IPS-NIHi11 (cell line): ENCODE measurements at regions not wholly inside any gene's neighbourhood (a gene's known extent, or its start where the extent isn't known, plus 50 kb on each side); places are given as distances from the start of the nearest gene placed in this dataset.

Experiments used
- DNase-seq: peaks from one replicate; pipeline ENCODE4 v3.0.0; 2012; ENCODE audit warnings: mixed read lengths, low spot score

DNA sequence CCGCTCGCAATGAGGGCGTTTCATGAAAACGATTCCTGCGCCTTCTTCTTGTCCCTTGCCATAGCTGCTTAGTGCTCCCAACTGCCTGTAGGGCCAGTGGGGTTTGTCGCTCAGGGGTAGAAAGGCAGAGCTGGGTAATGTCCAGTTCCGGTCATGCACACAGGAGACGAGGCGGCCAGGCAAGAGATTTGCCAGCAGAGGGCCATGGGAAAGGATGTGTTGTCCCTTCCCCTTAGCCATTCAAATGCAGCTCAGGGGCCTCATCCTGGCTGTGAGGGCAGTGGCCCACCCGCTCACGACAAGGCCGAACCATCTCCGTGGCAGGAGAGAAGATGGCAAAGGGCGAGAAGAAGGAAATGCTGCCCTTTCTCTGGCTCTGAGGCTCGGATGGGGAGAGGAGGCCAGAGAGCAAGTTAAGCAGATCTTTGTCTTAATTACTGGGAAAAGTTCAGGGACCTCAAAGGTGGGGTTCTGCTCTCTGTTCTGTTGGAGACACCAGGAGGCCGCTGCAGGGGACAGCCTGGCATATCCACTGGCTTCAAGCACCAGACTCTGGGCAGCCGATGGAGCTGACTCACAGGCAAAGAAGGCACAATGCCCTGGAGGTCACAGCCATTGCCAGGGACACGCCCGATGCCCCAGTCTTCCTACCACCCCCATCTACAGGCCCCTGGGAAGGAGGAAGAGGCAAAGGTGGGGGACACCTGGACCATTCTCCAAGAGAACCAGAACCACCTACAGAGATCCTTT, 534.8 kb upstream of the MGMT start:
- DNase-seq: no peak

DNA sequence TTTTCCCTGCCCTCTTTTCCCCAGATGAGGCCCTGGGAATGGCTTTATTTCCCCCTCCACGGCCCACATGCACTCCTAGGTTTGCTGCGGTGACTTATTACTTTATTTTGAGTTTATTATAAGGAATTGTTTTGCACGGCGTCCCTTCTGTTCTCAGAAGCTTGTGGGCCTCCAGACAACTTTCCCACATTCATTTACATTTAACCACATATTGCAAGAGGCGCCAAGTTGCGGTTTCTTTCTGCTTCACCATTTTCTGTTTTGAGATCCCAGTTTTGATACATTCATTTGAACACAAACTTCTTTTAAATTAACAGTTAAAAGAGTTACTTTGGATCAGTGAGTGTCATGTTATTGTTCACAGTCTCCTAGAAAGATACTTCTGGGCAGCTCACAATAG, 532.5 kb upstream of the MGMT start:
- DNase-seq: no peak

DNA sequence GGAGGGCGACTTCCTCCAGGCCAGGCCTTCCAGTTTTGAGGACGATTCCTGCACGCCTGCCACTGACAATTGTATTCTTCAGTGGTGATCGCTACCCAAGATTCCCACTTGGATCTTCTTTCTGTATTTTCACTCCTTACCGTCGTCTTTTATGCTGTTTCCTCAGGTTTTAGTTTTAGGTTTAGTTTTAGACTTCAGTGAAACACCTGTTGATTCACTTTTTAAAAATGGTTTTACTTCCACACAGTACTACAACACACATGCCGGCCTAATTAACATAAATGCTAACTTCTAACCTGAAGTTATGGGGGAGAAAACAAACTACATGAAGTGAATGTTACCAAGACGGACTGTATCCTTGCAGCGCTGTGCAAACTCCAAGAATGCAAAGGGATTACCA, 530.6 kb upstream of the MGMT start:
- DNase-seq: no peak

DNA sequence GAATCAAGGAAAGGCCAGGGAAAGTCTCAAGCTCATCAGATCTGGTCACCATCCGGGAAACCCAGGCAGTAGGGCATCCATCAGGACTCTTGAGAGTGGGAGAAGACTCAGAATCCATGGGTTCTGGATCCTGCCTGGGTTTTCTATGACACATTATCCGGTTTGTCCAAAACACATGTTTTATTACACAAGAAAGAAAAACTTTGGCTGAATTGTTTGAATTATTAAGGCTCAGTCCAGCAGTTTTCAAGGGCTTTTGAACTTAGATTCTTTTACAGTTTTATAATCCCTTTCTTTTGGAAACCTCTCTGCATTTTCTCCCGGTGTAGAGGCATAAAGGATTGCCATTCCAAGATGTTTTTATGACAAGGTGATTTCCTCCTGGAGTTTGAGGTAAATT, 528.5 kb upstream of the MGMT start:
- no peak for DNase-seq

DNA sequence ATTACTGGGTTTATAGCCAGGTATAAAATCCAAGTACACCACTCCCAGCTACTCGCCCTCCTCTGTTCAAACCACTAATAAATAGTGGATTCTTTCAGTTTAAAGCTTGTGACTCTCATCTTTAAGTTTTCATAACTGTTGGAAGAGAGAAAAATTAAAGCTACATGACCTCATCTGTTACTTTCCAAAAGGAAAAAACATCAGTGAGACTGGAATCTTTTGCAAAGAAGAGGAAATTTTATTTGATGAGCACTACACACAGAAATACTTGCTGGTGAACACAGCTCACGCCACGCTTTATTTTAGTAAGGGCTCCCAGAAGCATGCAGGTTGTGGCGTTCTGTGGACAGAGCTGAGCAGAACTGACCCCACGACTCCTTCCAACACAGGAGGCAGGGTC, 527.0 kb upstream of the MGMT start:
- no peak for DNase-seq

DNA sequence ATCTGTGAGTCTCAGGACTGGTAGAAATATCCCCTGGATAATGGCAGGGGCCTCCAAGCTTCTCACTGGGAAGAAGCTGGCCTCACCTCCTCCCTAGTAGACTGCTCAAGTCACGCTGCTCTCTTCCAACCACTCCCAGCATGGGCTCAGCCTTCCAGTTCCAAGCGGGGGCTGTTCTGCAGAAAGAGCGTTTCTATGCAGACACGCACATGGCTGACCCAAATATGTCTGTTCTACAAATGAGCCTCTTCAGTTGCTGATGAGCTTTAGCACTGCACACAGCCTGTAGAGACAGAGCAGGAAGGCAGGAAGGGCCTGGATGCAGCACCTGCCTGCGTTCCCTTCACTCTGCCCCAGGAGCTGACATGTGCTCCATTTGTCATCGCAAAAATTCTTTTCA, 523.9 kb upstream of the MGMT start:
- no peak for DNase-seq

DNA sequence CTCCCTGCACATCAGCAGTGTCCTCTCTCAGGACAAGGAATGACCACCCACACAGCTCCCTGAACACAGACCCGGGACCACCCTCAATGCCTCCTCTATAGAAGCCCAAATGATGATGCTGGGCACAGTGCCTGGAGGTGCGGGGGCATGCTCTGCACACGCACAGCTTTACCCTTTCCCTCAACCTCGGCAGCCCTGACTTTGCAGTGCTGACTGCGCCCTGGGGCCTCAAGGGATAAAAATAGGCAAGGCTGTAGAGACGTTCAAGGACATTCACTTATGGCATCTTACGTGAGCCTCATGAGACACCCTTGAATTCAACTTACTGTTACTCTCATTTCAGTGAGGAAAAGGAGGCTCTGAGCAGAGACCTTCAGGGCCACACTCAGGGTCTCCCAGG, 521.6 kb upstream of the MGMT start:
- no peak for DNase-seq

DNA sequence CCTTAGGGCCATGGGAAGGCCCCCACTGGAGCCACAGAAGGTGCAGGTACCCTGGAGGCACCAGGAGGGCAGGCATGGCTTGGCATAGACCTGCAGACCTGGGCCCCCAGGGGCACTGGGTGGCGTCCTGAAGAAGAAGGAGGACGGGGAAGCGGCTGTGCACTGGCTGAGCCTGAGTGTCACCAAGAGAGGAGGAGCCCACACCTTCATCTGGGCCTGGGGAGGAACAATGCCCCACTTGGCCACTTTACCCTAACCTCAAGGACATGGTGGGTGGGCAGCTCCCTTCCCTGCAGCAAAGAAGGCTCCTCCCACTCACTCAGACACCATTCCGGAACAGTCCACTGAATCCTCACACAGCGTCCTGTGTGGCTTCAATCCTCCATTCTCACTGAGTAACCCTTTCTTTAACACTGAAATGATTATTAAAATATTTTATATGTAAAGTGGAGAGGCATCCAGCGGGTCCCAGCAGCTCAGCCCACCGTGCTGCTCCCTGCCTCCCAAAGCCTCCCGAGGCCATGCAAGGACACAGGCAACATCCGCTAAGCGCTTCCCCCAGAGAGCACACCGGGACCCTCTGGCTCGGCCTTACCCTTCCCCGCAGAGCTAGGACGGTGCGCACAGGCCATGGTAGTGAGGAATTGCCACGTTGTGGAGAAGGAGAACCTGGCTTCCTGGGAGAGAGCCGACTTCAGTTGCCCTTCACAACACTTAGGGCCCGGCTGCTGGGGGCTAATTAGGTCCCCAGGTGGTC, 516.7 kb upstream of the MGMT start:
- no peak for DNase-seq

DNA sequence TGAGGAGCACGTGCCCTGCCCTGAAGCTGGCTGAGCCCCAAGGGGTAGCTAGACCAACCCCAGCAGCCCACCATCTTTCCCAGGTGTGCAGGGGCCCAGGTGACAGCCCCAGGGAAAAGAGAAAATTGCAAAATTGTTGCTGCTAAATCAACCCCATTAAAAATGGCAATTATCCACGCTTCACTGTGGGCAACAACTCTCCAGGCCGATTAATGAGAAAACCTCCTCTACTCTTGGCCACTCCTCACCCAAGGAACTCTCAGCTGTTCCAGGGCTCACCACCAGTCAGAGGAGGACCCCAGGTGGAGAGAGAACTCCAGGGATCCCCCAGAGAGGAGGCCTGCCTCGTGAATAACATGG, 516.1 kb upstream of the MGMT start:
- DNase-seq: no peak

DNA sequence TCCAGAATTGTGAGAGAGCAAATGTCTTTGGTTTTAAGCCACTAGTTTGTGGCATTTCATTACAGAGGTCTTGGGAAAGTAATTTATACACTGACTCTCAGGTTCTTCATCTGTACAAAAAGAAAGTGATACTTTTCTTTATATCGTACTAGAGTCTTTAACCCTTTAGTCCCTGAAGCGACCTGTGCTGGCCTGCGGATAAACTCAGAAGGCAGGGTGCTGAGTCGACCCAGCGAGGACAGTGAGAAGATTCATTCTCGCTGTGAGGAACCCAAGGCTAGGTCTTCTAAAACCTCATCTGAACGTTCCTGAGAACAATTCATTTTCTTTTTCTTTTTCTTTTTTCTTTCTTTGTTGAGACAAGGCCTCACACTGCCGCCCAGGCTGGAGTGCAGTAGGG, 514.2 kb upstream of the MGMT start:
- no peak for DNase-seq

DNA sequence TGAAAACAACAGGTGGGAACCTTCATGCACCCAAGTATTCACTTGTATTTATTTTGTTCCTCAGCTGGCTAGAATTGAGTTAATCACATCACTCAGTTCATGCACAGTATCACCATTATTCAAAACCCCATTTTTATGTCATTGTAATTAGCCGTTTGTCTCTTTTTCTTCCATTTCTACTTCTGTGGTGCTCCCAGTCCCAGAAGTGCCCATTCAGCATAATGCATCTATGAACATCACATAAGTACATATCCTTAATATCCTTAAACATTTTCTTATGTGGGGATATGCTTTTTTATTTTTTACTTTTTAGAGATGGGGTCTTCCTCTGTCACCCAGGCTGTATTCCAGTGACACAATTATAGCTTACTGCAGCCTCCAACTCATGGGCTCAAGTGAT, 510.9 kb upstream of the MGMT start:
- no peak for DNase-seq

DNA sequence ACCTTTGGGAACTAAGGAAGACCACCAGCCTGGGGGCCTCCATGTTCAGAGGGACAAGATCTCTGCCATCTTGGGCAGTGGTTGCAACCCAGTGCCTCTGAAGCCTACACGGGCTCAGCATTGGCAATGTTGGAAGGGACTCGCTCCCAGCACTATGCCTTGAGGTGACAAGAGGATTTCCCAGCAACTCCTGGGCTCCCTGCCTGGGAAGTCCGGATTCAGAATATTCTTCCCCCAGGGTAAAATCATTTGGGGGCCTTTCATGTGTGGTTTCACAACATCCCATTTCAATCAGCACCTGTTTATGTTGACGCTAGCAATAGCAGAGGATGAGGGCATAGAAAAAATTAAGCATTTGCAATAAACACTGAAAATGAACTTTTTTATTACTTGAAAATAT, 509.8 kb upstream of the MGMT start:
- no peak for DNase-seq

DNA sequence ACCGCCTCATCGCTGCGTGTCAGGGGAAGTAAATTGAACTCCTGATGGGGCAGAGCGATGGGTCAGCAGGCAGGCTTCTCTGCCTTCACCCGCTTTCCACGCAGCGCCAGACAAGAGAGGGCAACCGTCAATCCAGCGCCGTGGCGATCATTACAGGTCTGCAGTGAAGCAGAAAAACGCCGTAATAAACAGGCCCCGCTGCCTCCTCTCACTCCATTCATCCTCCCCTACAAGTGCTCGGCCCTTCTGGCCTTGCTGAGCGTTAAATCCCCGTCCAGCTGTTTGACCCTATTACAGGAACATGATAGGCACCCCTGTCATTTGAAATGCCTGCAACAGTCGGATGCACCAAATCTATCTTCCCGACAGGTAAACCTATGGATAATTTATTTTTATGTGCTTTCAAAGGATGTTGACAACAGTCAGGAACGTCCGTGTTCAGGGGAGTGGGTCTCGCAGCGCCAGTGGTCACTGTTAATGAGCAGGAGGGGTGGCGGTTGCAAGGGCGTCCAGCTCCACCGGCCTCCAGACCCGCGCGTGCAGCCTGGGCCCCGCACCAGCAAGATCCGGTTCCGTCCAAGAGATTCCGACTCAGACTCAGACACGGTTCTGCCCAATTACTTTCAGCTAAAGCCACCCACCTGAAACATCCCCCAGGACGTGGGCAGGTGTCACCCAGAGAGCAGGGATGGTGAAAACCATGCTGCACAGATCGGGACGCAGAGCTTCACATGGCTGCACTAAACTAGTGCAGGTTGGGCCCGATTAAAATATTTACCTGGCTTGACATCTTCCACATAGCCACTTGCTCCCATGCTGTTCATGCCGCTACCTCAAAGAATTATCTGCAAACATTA, 508.0 kb upstream of the MGMT start:
- no peak for DNase-seq

DNA sequence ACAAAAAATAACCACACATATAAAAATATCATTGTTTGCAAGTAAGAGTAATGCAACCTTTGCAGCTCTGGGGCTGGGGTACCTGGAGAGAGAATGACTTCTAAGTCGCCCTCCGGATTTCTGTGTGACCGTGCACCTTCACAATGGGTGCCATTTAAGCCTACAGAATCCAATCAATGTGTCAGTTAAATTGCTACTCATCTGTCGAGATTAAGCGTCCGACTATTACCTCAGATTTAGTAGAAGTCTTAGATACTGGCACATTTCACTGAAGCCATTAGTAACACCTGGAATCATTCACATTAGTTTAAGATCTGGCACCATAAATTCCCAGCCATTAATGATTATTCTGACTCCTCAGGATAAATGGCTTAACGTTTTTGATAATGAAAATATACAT, 507.3 kb upstream of the MGMT start:
- DNase-seq: no peak

DNA sequence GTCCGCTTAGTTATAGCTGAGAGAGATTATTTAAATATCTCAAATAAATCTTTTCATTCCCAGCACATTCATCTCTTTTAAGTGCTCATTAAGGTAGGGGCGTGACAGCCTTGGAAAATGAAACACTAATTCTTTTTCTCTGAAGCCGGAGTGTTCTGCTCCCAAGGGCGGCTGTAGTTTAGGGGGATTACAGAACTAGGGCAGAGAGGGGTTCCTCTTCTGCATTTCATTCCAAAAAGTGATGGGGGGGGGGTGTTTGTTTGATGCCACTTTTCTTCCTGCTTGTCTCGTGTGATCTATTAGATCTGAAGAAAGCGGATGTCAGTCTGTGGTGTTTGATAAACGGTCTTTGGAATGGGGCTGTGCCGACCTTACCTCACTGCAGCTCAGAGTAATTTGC, 506.5 kb upstream of the MGMT start:
- DNase-seq: no peak

DNA sequence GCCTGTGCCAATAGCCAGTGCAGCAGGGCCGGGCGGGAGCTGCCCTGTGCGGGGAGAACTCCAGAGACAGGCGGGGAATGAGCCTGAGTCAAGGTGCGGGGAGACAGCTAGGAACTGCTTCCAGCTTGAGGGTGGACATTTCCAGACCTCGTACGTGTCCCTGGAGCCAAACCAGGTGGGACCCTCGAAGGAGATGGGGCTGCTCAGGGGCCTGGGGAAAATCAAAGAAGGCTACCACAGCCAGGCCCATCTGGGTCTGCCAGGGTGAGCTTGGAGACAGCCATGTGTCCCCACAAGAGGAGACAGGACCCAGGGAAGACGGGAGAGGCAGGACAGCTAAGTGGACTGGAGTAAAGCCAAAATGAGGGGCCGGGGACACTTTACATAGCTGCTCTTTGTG, 504.9 kb upstream of the MGMT start:
- no peak for DNase-seq

DNA sequence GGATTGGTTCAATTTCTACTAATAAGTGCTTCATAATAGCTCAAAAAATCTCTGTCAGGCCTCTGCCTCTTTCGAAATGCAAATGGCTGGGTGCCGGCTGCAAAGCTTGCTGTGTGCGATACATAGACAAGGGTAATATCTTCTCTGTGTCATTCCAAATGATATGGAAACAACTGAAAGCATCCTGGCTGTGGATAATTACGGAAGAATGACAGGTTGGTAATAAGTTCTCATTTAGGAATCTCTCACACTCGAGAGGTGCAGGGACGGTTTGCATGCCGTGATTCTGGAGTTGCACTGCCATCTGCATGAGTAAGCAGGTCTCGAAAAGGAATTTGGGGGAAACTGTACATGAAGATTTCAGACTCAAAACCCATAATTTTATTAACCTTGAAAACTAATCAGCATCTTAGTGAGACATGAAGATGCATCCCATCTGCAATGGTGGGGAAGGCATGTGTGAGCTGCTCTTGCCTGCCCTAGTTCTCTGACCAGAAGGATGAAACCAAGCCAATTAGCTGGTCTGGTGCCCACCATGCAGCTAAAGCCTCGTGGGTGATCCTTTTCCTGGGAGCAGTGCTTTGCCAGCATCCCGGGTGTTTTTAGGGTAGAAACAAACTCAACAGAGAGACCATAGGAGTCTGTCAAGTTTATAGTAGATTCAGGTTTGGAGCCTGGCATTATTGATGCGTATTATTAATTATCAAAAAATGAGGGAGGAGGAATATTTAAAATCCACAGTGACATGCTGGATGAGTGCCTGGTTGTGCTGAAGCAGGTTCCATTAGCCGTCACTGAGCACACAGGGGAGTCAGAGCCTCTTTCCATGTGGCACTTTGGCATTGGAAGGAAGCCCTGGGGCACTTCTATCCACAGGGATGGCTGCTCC, 503.6 kb upstream of the MGMT start:
- DNase-seq: no peak

DNA sequence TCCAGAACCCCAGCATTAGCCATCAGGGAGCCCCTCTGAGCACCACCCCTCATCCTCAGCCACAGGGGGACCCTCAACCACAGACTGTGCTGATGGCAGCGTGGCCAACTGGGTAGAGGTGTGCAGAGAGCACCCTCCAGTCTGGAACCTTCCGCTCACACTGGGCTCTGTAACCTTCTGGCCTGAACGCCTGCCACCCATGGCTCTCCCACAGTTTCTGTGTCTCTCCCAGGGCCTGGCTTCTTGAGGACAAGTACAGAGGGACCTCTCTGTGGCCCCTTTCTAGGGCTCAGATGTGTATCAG, 503.0 kb upstream of the MGMT start:
- no peak for DNase-seq

DNA sequence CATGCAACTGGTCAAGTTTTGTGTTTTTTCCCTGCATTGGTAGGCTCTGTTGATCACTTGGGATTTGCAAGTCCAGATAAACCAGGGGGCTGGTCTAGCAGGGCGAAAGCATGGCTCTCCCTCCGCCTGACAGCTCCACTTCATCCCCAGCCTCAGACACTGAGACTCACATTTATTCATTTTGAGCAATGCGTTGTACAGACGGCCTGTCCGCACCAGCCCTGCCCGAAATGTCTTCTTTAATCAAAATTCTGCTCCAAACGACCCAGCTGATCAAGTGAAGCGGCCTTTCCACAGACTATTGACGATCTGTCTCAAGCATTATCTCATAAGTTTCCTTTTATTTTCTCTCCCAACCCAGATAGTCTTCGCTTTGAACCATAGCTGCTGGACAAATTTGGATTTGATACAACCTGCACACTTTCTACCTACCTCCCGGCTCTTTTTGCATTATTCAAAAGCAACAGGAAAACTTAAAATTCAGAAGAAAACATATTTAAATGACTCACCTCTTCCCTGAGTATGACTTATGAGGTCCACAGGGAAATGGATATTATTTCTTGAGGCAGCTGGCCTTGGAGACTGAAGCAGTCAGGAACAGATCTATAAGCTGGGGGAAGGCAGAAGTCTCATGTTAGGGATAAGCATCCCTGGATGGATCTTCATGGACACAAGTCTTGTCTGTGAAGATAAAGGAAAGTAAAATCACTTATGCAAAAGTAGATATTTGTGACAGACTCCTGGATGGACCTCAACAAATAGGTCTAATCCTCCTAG, 498.9 kb upstream of the MGMT start:
- no peak for DNase-seq

DNA sequence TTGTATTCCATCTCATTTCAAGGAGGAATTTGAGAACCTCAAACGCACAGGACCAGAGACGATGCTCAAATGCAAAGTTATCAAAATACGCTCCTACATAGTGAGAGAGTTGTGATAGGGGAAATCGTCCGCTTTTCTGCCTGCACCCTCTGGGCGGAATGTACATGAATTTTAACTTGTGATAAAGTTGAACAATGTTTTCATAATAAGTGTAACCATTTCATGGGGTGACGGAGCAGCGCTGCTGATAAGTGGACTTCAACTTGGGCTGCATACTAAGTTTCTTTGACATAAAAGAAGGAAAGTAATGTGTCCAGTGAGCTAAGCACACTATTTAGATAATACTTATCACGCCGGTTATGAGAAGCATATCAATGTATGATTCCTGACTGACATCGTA, 497.5 kb upstream of the MGMT start:
- no peak for DNase-seq

DNA sequence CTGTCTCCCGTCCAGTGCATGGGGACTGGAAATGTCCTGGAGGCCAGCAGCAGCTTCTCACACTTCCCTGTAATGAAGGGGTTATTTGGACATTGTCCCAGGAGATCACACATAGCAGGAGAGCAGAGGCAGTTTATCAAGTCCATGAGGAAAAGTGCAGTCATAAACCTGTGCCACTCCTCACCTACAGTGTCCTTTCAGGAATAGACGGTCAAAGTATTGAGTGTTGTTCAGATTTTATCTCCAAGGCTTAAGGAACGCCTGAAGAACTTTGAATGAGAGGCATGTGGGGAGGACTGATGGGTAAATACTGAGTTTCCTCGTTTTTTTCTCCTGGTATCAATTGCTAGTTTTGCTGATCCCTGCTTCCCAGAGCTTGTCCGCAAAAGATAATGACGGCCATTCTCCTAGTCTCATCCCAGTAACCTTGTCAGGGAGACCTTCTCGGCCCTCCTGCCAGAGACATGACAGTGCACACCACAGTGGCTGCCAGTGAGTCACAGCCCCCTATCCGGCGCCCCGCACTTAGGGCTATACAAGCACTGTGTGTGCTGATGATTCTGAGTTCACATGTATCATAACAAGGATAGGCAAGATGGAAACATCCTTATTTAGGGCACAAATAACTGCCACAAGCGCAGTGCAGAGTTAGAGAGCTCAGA, 495.5 kb upstream of the MGMT start:
- DNase-seq: no peak
